NCI-H2227 (cell line): ENCODE measurements at regions not wholly inside any gene's neighbourhood (a gene's known extent, or its start where the extent isn't known, plus 50 kb on each side); places are given as distances from the start of the nearest gene placed in this dataset.
"Not testable (repeated sequence)": the region's sequence is repeated elsewhere in the genome, so short reads cannot be mapped to it uniquely, and the experiment has no call there.

ENCODE experiments used
- DNase-seq: peaks from one replicate; lab custom pipeline; 2025; ENCODE audit not compliant: unreplicated experiment; lab: John Stamatoyannopoulos, UW

- DNase-seq: no peak
Measured at GRCh38 chr7:96562458-96562857, 147.2 kb downstream of the SEM1 start.

- no peak for DNase-seq
Measured at GRCh38 chr7:96561892-96562291, 147.8 kb downstream of the SEM1 start.

GRCh38 chr7:96558530-96558929 lies 151.1 kb downstream of the SEM1 start:
- DNase-seq: no peak

GRCh38 chr7:96558093-96558492 lies 151.6 kb downstream of the SEM1 start:
- DNase-seq: no peak

- not testable (repeated sequence) for DNase-seq
Measured at GRCh38 chr7:96557598-96557997, 152.0 kb downstream of the SEM1 start.

- no peak for DNase-seq
Measured at GRCh38 chr7:96548664-96549063, 161.0 kb downstream of the SEM1 start.

- peak; percentile 59 for DNase-seq
Measured at GRCh38 chr7:96547371-96547811, 162.3 kb downstream of the SEM1 start.

- DNase-seq: no peak
Measured at GRCh38 chr7:96546426-96546825, 163.2 kb downstream of the SEM1 start.

- DNase-seq: no peak
Measured at GRCh38 chr7:96539471-96539870, 170.2 kb downstream of the SEM1 start.

GRCh38 chr7:96538632-96539031 lies 171.0 kb downstream of the SEM1 start:
- DNase-seq: no peak

GRCh38 chr7:96534221-96534620 lies 175.4 kb downstream of the SEM1 start:
- DNase-seq: no peak

- DNase-seq: no peak
Measured at GRCh38 chr7:96532428-96532935, 177.2 kb downstream of the SEM1 start.

GRCh38 chr7:96531331-96531730 lies 178.3 kb downstream of the SEM1 start:
- no peak for DNase-seq

- DNase-seq: no peak
Measured at GRCh38 chr7:96530786-96531185, 178.9 kb downstream of the SEM1 start.

- no peak for DNase-seq
Measured at GRCh38 chr7:96527133-96527827, 182.4 kb downstream of the SEM1 start.

- DNase-seq: no peak
Measured at GRCh38 chr7:96526496-96526895, 183.2 kb downstream of the SEM1 start.

- DNase-seq: no peak
Measured at GRCh38 chr7:96521068-96521894, 188.4 kb downstream of the SEM1 start.

GRCh38 chr7:96508371-96508770 lies 186.5 kb upstream of the SLC25A13 start:
- DNase-seq: no peak

GRCh38 chr7:96503597-96503996 lies 181.7 kb upstream of the SLC25A13 start:
- DNase-seq: no peak

GRCh38 chr7:96501318-96501717 lies 179.4 kb upstream of the SLC25A13 start:
- no peak for DNase-seq

GRCh38 chr7:96499532-96499931 lies 177.6 kb upstream of the SLC25A13 start:
- DNase-seq: no peak

GRCh38 chr7:96497567-96497966 lies 175.7 kb upstream of the SLC25A13 start:
- no peak for DNase-seq
